Activated naive CD4-positive, alpha-beta T cell treated with anti-CD3 and anti-CD28 coated beads for 36 hours (primary cell): ENCODE measurements at regions not wholly inside any gene's neighbourhood (a gene's known extent, or its start where the extent isn't known, plus 50 kb on each side); places are given as distances from the start of the nearest gene placed in this dataset.
"Not testable (repeated sequence)": the region's sequence is repeated elsewhere in the genome, so short reads cannot be mapped to it uniquely, and the experiment has no call there.

Source experiments
- CTCF ChIA-PET: fragments of 350-600 bp; sonication (Branson Sonifier 250); formaldehyde crosslinking; loops from one replicate; lab custom pipeline; 2021; ENCODE audit warnings: antibody characterized with exemption; lab: Charles Lee
- DNase-seq: peaks from one replicate; pipeline ENCODE4 v3.0.0-alpha.2; 2020
- H3K27ac Mint-ChIP-seq: one replicate; pipeline ENCODE4 v1.8.0; 2021; ENCODE audit warnings: mild to moderate bottlenecking, mixed read lengths
- H3K27me3 Mint-ChIP-seq: one replicate; pipeline ENCODE4 v1.8.0; 2021; ENCODE audit warnings: low read depth, mixed read lengths
- H3K36me3 Mint-ChIP-seq: one replicate; pipeline ENCODE4 v1.8.0; 2021; ENCODE audit warnings: low read depth, mixed read lengths
- H3K4me1 Mint-ChIP-seq: one replicate; pipeline ENCODE4 v1.8.0; 2021; ENCODE audit warnings: low read depth, mixed read lengths
- H3K4me3 Mint-ChIP-seq: one replicate; pipeline ENCODE4 v1.8.0; 2021; ENCODE audit warnings: mild to moderate bottlenecking, moderate library complexity, mixed read lengths
- H3K9me3 Mint-ChIP-seq: one replicate; pipeline ENCODE4 v1.8.0; 2021; ENCODE audit warnings: mixed read lengths
- intact Hi-C: fragments of 100-400 bp; cut with micrococcal nuclease; formaldehyde crosslinking; loops from one replicate; pipeline ENCODE4 v1.15.1; 2023

- H3K27ac Mint-ChIP-seq, result no peak overlapping the region
- no peak for DNase-seq
- H3K4me3 Mint-ChIP-seq, result no peak overlapping the region
- CTCF ChIA-PET, result interaction anchor here (0.6 kb wide), 1 partner anchor 9 kb away, joined by 4 read pairs; no protein-coding TSS in a partner anchor
- peaks cover 8% of the 10 kb centered on the region for H3K27me3 Mint-ChIP-seq
- no peaks in the 10 kb centered on the region for H3K4me1 Mint-ChIP-seq
- intact Hi-C loops, result no loop called here
- H3K9me3 Mint-ChIP-seq, result no peaks in the 10 kb centered on the region
- no peaks in the 10 kb centered on the region for H3K36me3 Mint-ChIP-seq
Observed at GRCh38 chr6:1228754-1229191, 83.1 kb upstream of the FOXQ1 start.

- no peak overlapping the region for H3K4me3 Mint-ChIP-seq
- H3K27me3 Mint-ChIP-seq, result peaks cover 8% of the 10 kb centered on the region
- no peaks in the 10 kb centered on the region for H3K4me1 Mint-ChIP-seq
- CTCF ChIA-PET, result interaction anchor here (0.6 kb wide), 1 partner anchor 9 kb away, joined by 4 read pairs; no protein-coding TSS in a partner anchor
- no peak for DNase-seq
- H3K9me3 Mint-ChIP-seq, result no peaks in the 10 kb centered on the region
- no peaks in the 10 kb centered on the region for H3K36me3 Mint-ChIP-seq
- no peak overlapping the region for H3K27ac Mint-ChIP-seq
- intact Hi-C loops, result no loop called here
Observed at GRCh38 chr6:1227935-1228753, 83.8 kb upstream of the FOXQ1 start.

GRCh38 chr6:1227600-1227934, 84.3 kb upstream of the FOXQ1 start:
- no peak overlapping the region for H3K27ac Mint-ChIP-seq
- intact Hi-C loops, result no loop called here
- H3K4me1 Mint-ChIP-seq, result no peaks in the 10 kb centered on the region
- H3K4me3 Mint-ChIP-seq, result no peak overlapping the region
- CTCF ChIA-PET, result no interaction called here
- DNase-seq, result no peak
- H3K36me3 Mint-ChIP-seq, result no peaks in the 10 kb centered on the region
- H3K9me3 Mint-ChIP-seq, result no peaks in the 10 kb centered on the region
- H3K27me3 Mint-ChIP-seq, result peaks cover 8% of the 10 kb centered on the region

- DNase-seq, result no peak
- no peaks in the 10 kb centered on the region for H3K4me1 Mint-ChIP-seq
- no peak overlapping the region for H3K4me3 Mint-ChIP-seq
- no peaks in the 10 kb centered on the region for H3K9me3 Mint-ChIP-seq
- H3K27ac Mint-ChIP-seq, result no peak overlapping the region
- intact Hi-C loops, result no loop called here
- CTCF ChIA-PET, result no interaction called here
- peaks cover 8% of the 10 kb centered on the region for H3K27me3 Mint-ChIP-seq
- H3K36me3 Mint-ChIP-seq, result no peaks in the 10 kb centered on the region
Observed at GRCh38 chr6:1226277-1227099, 85.4 kb upstream of the FOXQ1 start.

GRCh38 chr6:1224514-1224913, 87.4 kb upstream of the FOXQ1 start:
- CTCF ChIA-PET, result no interaction called here
- H3K36me3 Mint-ChIP-seq, result no peaks in the 10 kb centered on the region
- intact Hi-C loops, result no loop called here
- no peak overlapping the region for H3K27ac Mint-ChIP-seq
- H3K4me3 Mint-ChIP-seq, result no peak overlapping the region
- DNase-seq, result no peak
- H3K27me3 Mint-ChIP-seq, result peaks cover 5% of the 10 kb centered on the region
- no peaks in the 10 kb centered on the region for H3K4me1 Mint-ChIP-seq
- H3K9me3 Mint-ChIP-seq, result no peaks in the 10 kb centered on the region

- Mint-ChIP-seq H3K4me3 (no peak overlapping the region), H3K4me1 (no peaks in the 10 kb centered on the region), H3K36me3 (no peaks in the 10 kb centered on the region), H3K9me3 (no peaks in the 10 kb centered on the region), H3K27ac (no peak overlapping the region), H3K27me3 (peaks cover 7% of the 10 kb centered on the region)
- CTCF ChIA-PET, result no interaction called here
- no peak for DNase-seq
- intact Hi-C loops, result no loop called here
Observed at GRCh38 chr6:1222728-1223595, 88.9 kb upstream of the FOXQ1 start.

GRCh38 chr6:1217396-1217795, 94.5 kb upstream of the FOXQ1 start:
- no peaks in the 10 kb centered on the region for H3K9me3 Mint-ChIP-seq
- DNase-seq, result no peak
- no peaks in the 10 kb centered on the region for H3K4me1 Mint-ChIP-seq
- no peaks in the 10 kb centered on the region for H3K36me3 Mint-ChIP-seq
- no peak overlapping the region for H3K4me3 Mint-ChIP-seq
- H3K27me3 Mint-ChIP-seq, result peaks cover 3% of the 10 kb centered on the region
- CTCF ChIA-PET, result no interaction called here
- no peak overlapping the region for H3K27ac Mint-ChIP-seq
- intact Hi-C loops, result no loop called here

GRCh38 chr6:1216488-1216974, 95.4 kb upstream of the FOXQ1 start:
- no peak overlapping the region for H3K4me3 Mint-ChIP-seq
- peaks cover 3% of the 10 kb centered on the region for H3K27me3 Mint-ChIP-seq
- H3K27ac Mint-ChIP-seq, result no peak overlapping the region
- CTCF ChIA-PET, result no interaction called here
- no peaks in the 10 kb centered on the region for H3K9me3 Mint-ChIP-seq
- no peaks in the 10 kb centered on the region for H3K36me3 Mint-ChIP-seq
- DNase-seq, result no peak
- intact Hi-C loops, result no loop called here
- no peaks in the 10 kb centered on the region for H3K4me1 Mint-ChIP-seq

GRCh38 chr6:1215884-1216487, 95.9 kb upstream of the FOXQ1 start:
- Mint-ChIP-seq H3K36me3 (no peaks in the 10 kb centered on the region), H3K27ac (no peak overlapping the region), H3K4me3 (no peak overlapping the region), H3K4me1 (no peaks in the 10 kb centered on the region), H3K27me3 (peaks cover 3% of the 10 kb centered on the region), H3K9me3 (no peaks in the 10 kb centered on the region)
- CTCF ChIA-PET, result no interaction called here
- intact Hi-C loops, result no loop called here
- DNase-seq, result no peak

- CTCF ChIA-PET, result no interaction called here
- no peaks in the 10 kb centered on the region for H3K9me3 Mint-ChIP-seq
- no peaks in the 10 kb centered on the region for H3K36me3 Mint-ChIP-seq
- peaks cover 3% of the 10 kb centered on the region for H3K27me3 Mint-ChIP-seq
- intact Hi-C loops, result no loop called here
- no peak overlapping the region for H3K27ac Mint-ChIP-seq
- DNase-seq, result no peak
- H3K4me3 Mint-ChIP-seq, result no peak overlapping the region
- no peaks in the 10 kb centered on the region for H3K4me1 Mint-ChIP-seq
Observed at GRCh38 chr6:1215023-1215422, 96.9 kb upstream of the FOXQ1 start.

GRCh38 chr6:1212919-1213318, 99.0 kb upstream of the FOXQ1 start:
- H3K36me3 Mint-ChIP-seq, result no peaks in the 10 kb centered on the region
- no peak overlapping the region for H3K27ac Mint-ChIP-seq
- peaks cover 2% of the 10 kb centered on the region for H3K9me3 Mint-ChIP-seq
- no peak for DNase-seq
- no peaks in the 10 kb centered on the region for H3K4me1 Mint-ChIP-seq
- H3K27me3 Mint-ChIP-seq, result peaks cover 5% of the 10 kb centered on the region
- H3K4me3 Mint-ChIP-seq, result no peak overlapping the region
- CTCF ChIA-PET, result no interaction called here
- intact Hi-C loops, result no loop called here

- H3K9me3 Mint-ChIP-seq, H3K36me3 Mint-ChIP-seq, DNase-seq, H3K27me3 Mint-ChIP-seq, CTCF ChIA-PET, intact Hi-C loops, H3K4me3 Mint-ChIP-seq, H3K27ac Mint-ChIP-seq, H3K4me1 Mint-ChIP-seq: not testable (repeated sequence)
Observed at GRCh38 chr6:1212138-1212537, 99.8 kb upstream of the FOXQ1 start.
